ENCODE measurements at regions not wholly inside any gene's neighbourhood (a gene's known extent, or its start where the extent isn't known, plus 50 kb on each side); places are given as distances from the start of the nearest gene placed in this dataset.

DNA sequence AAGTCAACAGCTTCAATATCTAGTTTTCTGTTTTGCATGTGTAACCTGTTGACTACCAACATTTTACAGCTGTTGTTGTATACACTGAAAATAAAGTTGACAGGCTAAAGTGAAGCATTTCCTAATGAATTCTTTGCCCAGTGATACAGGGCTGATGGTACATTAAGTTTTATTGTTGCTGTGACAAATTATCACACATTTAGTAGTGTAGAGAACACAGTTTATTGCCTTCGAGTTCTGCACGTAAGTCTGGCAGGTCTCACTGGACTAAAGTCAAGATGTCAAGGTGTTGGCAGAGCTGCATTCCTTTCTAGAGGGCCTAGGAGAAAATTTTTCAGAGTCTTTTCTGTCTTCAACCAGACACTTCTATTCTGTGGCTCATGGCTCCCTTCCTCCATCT lies 184.2 kb downstream of the SLITRK6 start:
- RAD21 ChIA-PET (ENCODE audit: low non-redundant PET in 1 of 2, low total read pairs in 2 of 2, uncharacterized antibody in 2 of 2, unreplicated experiment in 2 of 2): no interaction called here
- H2AFZ ChIP-seq (ENCODE audit: low read depth, low read length, poor library complexity, severe bottlenecking): no peak overlapping the region

More for the DNA sequence above, 184.2 kb downstream of the SLITRK6 start:
- no peaks in the 10 kb centered on the region for H3K9me3 ChIP-seq (ENCODE audit: control insufficient read depth in 1 of 2, insufficient read depth in 1 of 2, low read depth in 1 of 2, low read length in 2 of 2)
- CTCF ChIA-PET: no interaction called here
- H4K20me1 ChIP-seq (ENCODE audit: insufficient read depth): no peaks in the 10 kb centered on the region
- BruUV-seq (replicated peaks): no TSS peak
- no peak for ATAC-seq
- no peak for DNase-seq (ENCODE audit: low read depth, low spot score)
- intact Hi-C loops (cut with micrococcal nuclease): no loop called here
- H3K36me3 ChIP-seq (ENCODE audit: control insufficient read depth in 1 of 2, insufficient read depth in 2 of 2, low read length in 2 of 2): no peaks in the 10 kb centered on the region
- POLR2A ChIA-PET: no interaction called here
- H3K4me3 ChIP-seq (replicated peaks in 1 of 2; ENCODE audit: low read depth in 1 of 2, low read length in 2 of 2): no peak overlapping the region
- no peaks in the 10 kb centered on the region for H3K4me1 ChIP-seq (ENCODE audit: control insufficient read depth in 1 of 2, insufficient read depth in 2 of 2, low read length in 2 of 2)
- no peak overlapping the region for H3K9ac ChIP-seq (ENCODE audit: low read length)
- no peak overlapping the region for H3K27ac ChIP-seq (ENCODE audit: low read depth, low read length)
- H3K27me3 ChIP-seq (ENCODE audit: insufficient read depth, low read length): no peaks in the 10 kb centered on the region
- TF ChIP-seq POLR2A (IDR thresholded peaks at IDR 0.05; ENCODE audit: borderline replicate concordance, extremely low read depth, insufficient read depth, insufficient read length) (no peak), YY1 (IDR thresholded peaks at IDR 0.05; ENCODE audit: extremely low read depth, insufficient replicate concordance, low read depth, low read length) (no peak), ELF1 (IDR thresholded peaks at IDR 0.05; ENCODE audit: borderline replicate concordance, low read depth) (no peak), RAD21 (IDR thresholded peaks at IDR 0.05; ENCODE audit: low read depth) (no peak), JUND (IDR thresholded peaks at IDR 0.05) (no peak), CBX3 (IDR thresholded peaks at IDR 0.05; ENCODE audit: low read depth) (no peak), ZFX (IDR thresholded peaks at IDR 0.05) (no peak), SP1 (IDR thresholded peaks at IDR 0.05; ENCODE audit: low read depth) (no peak), SRF (IDR thresholded peaks at IDR 0.05; ENCODE audit: low read depth) (no peak), EGR1 (IDR thresholded peaks at IDR 0.05; ENCODE audit: low read depth) (no peak), TCF7L2 (IDR thresholded peaks at IDR 0.05; ENCODE audit: borderline replicate concordance, extremely low read depth, insufficient read depth, insufficient read length) (no peak), ZNF274 (IDR thresholded peaks at IDR 0.05; ENCODE audit: low read depth, low read length) (no peak)
- TF ChIP-seq, protein P1, sequence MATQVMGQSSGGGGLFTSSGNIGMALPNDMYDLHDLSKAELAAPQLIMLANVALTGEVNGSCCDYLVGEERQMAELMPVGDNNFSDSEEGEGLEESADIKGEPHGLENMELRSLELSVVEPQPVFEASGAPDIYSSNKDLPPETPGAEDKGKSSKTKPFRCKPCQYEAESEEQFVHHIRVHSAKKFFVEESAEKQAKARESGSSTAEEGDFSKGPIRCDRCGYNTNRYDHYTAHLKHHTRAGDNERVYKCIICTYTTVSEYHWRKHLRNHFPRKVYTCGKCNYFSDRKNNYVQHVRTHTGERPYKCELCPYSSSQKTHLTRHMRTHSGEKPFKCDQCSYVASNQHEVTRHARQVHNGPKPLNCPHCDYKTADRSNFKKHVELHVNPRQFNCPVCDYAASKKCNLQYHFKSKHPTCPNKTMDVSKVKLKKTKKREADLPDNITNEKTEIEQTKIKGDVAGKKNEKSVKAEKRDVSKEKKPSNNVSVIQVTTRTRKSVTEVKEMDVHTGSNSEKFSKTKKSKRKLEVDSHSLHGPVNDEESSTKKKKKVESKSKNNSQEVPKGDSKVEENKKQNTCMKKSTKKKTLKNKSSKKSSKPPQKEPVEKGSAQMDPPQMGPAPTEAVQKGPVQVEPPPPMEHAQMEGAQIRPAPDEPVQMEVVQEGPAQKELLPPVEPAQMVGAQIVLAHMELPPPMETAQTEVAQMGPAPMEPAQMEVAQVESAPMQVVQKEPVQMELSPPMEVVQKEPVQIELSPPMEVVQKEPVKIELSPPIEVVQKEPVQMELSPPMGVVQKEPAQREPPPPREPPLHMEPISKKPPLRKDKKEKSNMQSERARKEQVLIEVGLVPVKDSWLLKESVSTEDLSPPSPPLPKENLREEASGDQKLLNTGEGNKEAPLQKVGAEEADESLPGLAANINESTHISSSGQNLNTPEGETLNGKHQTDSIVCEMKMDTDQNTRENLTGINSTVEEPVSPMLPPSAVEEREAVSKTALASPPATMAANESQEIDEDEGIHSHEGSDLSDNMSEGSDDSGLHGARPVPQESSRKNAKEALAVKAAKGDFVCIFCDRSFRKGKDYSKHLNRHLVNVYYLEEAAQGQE (IDR thresholded peaks at IDR 0.05; ENCODE audit: low read depth): no peak
- TF ChIP-seq, protein P2, sequence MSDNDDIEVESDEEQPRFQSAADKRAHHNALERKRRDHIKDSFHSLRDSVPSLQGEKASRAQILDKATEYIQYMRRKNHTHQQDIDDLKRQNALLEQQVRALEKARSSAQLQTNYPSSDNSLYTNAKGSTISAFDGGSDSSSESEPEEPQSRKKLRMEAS (IDR thresholded peaks at IDR 0.05): no peak
- TF ChIP-seq, protein P3, sequence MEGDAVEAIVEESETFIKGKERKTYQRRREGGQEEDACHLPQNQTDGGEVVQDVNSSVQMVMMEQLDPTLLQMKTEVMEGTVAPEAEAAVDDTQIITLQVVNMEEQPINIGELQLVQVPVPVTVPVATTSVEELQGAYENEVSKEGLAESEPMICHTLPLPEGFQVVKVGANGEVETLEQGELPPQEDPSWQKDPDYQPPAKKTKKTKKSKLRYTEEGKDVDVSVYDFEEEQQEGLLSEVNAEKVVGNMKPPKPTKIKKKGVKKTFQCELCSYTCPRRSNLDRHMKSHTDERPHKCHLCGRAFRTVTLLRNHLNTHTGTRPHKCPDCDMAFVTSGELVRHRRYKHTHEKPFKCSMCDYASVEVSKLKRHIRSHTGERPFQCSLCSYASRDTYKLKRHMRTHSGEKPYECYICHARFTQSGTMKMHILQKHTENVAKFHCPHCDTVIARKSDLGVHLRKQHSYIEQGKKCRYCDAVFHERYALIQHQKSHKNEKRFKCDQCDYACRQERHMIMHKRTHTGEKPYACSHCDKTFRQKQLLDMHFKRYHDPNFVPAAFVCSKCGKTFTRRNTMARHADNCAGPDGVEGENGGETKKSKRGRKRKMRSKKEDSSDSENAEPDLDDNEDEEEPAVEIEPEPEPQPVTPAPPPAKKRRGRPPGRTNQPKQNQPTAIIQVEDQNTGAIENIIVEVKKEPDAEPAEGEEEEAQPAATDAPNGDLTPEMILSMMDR (IDR thresholded peaks at IDR 0.05 in 2 of 3, conservative IDR thresholded peaks at IDR 0.05 in 1 of 3; ENCODE audit: borderline replicate concordance in 1 of 3, insufficient read depth in 1 of 3, low read depth in 2 of 3, low read length in 2 of 3): no peak
- no peaks in the 10 kb centered on the region for H3K79me2 ChIP-seq (ENCODE audit: insufficient read depth, low read length)
- no peaks in the 10 kb centered on the region for H3K9me2 ChIP-seq (ENCODE audit: insufficient read depth)
- no peak overlapping the region for H3K4me2 ChIP-seq (ENCODE audit: low read length)

Measured in HCT116 (cell line).